ENCODE measurements at regions not wholly inside any gene's neighbourhood (a gene's known extent, or its start where the extent isn't known, plus 50 kb on each side); places are given as distances from the start of the nearest gene placed in this dataset.

GRCh38 chr6:16974704-16975359 is 127.0 kb upstream of the STMND1 start:
- DNase-seq = no peak

GRCh38 chr6:16974387-16974673 is 127.5 kb upstream of the STMND1 start:
- no peak for DNase-seq

- DNase-seq = peak; percentile 45 to 55
Measured at GRCh38 chr6:16973545-16974386, 128.1 kb upstream of the STMND1 start.

GRCh38 chr6:16973051-16973450 is 128.8 kb upstream of the STMND1 start:
- no peak for DNase-seq

- DNase-seq = no peak
Measured at GRCh38 chr6:16972535-16972934, 129.3 kb upstream of the STMND1 start.

- DNase-seq = no peak
Measured at GRCh38 chr6:16969699-16970655, 131.9 kb upstream of the STMND1 start.

GRCh38 chr6:16968101-16968500 is 133.7 kb upstream of the STMND1 start:
- no peak for DNase-seq

GRCh38 chr6:16967470-16967817 is 134.4 kb upstream of the STMND1 start:
- no peak for DNase-seq

GRCh38 chr6:16966791-16967469 is 134.9 kb upstream of the STMND1 start:
- no peak for DNase-seq

GRCh38 chr6:16965689-16966088 is 136.2 kb upstream of the STMND1 start:
- DNase-seq = no peak

GRCh38 chr6:16964553-16965499 is 137.0 kb upstream of the STMND1 start:
- DNase-seq = peak; percentile 53 to 67

GRCh38 chr6:16961577-16961976 is 140.3 kb upstream of the STMND1 start:
- DNase-seq = no peak

GRCh38 chr6:16959789-16960188 is 142.1 kb upstream of the STMND1 start:
- no peak for DNase-seq

- DNase-seq = no peak
Measured at GRCh38 chr6:16956361-16956760, 145.5 kb upstream of the STMND1 start.

- DNase-seq = no peak
Measured at GRCh38 chr6:16955899-16956298, 146.0 kb upstream of the STMND1 start.

- no peak for DNase-seq
Measured at GRCh38 chr6:16953905-16954304, 147.9 kb upstream of the STMND1 start.

- DNase-seq = no peak
Measured at GRCh38 chr6:16953446-16953845, 148.4 kb upstream of the STMND1 start.

GRCh38 chr6:16950825-16951495 is 150.9 kb upstream of the STMND1 start:
- no peak for DNase-seq

GRCh38 chr6:16950302-16950701 is 151.5 kb upstream of the STMND1 start:
- DNase-seq = no peak

- no peak for DNase-seq
Measured at GRCh38 chr6:16949716-16950115, 152.1 kb upstream of the STMND1 start.

GRCh38 chr6:16948396-16948795 is 153.5 kb upstream of the STMND1 start:
- no peak for DNase-seq
